ENCODE measurements at regions not wholly inside any gene's neighbourhood (a gene's known extent, or its start where the extent isn't known, plus 50 kb on each side); places are given as distances from the start of the nearest gene placed in this dataset.
"Not testable (repeated sequence)": the region's sequence is repeated elsewhere in the genome, so short reads cannot be mapped to it uniquely, and the experiment has no call there.

DNA sequence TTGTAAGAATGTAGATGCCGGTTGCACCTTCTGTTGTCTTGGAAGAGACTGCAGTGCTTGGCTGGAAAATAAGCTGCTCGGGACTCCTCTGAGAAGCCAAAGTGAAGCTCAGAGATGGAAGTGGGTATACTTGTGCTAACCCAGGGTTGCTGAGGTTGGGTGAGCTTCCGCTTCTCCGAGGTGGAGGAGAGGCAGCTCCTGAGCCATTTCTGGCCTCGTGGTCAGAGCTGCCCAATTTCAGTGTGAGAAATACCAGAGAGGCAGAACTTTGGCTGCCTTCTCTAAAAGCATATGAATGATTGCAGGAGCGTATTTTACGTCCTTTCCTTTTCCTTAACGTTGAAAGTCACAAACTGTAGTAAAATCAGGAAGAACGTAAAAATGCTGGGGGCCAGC lies 292.0 kb upstream of the PLGLB2 start:
- DNase-seq (ENCODE audit: low read depth, low spot score), result not testable (repeated sequence)

- DNase-seq (ENCODE audit: low read depth, low spot score), result not testable (repeated sequence)
These were observed 291.3 kb upstream of the PLGLB2 start for GRCh38 chr2:87456477-87457128.

DNA sequence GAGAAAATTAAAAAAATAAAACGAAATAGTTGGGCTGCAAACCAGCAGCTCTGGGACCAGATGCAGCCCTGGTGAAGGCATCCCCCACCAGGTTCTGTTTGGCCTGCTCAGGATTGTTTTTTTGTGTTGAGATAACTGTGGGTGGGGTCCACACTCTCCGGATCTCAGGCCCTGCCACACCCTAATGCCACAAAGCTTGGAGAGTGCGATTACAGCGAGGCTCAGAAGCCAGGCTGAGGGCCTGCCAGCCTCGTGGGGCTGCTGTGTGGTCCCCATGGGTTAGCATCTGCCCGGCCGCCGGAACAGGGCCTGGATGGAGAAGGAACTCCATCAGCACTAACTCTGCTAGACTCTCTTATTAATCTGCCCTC lies 290.8 kb upstream of the PLGLB2 start:
- DNase-seq (ENCODE audit: low read depth, low spot score), result not testable (repeated sequence)

DNA sequence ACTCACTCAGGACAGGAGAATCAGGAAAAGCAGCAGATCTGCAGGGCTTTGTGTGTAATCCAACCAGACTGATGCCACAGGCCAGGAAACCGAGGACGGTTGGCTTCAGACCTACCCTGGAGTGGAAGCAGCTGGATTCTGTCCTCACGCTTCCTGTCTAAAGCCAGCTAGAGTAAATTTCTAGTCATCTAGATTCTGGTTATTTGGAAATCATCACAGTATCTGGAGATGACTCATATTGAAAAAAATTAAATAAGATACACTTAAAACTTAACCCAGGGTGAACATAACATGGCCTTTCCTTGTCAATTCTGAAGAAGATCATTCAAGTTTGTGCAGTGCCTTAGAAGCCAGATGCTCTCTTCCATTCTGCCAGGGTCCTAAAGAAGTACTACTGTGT lies 288.9 kb upstream of the PLGLB2 start:
- not testable (repeated sequence) for DNase-seq (ENCODE audit: low read depth, low spot score)

GRCh38 chr2:87460104-87460503 lies 287.8 kb upstream of the PLGLB2 start:
- not testable (repeated sequence) for DNase-seq (ENCODE audit: low read depth, low spot score)

DNA sequence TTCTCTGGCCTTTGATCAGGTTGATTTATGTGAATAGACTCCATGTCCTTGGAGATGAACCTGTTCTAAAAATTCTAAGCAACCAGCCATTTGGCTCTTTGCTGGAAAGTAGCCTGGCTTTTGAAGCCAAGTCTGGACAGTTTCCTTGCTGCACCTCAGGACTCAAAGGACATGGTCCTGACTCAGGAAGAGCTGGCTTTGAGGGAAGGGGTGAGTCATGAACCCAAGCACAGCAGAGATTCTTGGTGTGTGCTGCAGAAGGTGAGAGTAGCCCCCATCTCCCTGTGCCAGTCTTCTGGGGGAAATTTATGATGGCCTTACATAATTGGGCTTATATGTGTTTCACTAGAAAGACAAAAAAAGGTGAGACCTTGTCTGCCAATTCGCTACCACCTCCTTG lies 287.2 kb upstream of the PLGLB2 start:
- not testable (repeated sequence) for DNase-seq (ENCODE audit: low read depth, low spot score)

DNA sequence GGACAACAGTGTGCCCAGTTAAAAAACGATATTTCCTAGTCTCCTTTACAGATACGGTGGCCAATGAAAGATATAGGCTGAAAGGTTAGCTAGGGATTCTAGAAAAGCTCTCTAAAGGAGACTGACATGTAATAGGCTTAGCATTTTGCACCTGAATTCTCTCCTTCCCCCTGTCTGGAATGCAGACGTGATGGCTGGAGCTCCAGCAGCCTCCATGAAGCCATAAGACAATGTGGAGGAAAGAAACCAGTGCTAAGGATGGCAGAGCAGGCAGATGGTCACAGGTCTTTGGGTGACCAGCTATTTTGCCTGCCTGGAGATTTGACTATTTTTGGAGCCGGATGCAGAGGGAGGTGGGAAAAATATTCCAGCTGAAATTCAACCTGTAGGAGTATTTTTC lies 286.2 kb upstream of the PLGLB2 start:
- DNase-seq (ENCODE audit: low read depth, low spot score), result not testable (repeated sequence)

GRCh38 chr2:87464219-87464618 lies 283.7 kb upstream of the PLGLB2 start:
- DNase-seq (ENCODE audit: low read depth, low spot score), result not testable (repeated sequence)

- not testable (repeated sequence) for DNase-seq (ENCODE audit: low read depth, low spot score)
These were observed 282.2 kb upstream of the PLGLB2 start for GRCh38 chr2:87465730-87466129.

- DNase-seq (ENCODE audit: low read depth, low spot score), result not testable (repeated sequence)
These were observed 281.2 kb upstream of the PLGLB2 start for GRCh38 chr2:87466591-87467120.

DNA sequence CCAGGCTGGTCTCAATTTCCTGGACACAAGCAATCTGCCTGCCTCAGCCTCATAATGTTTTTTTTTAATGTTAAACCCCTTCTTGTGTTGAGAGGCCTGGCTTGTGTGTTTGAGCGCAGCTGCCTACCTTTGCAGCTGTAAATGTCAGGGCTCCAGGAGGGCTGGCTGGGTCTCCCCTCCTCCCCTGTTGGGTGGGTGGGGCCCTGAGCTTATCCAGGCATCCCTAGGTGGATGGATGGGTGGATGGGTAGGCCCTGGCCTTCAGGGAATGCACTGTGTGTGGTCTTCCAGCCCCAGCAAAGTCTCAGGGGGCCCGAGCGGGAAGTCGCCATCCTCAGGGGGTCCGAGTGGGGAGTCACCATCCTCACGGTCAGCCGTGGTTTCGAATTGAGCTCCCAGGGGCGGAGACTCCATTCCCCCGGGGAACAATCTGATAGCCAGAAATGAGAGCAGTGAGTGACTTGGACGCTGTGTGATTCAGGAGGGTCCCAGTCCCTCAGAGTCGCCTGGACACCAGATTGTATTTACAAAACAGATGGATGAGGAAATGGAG lies 279.4 kb upstream of the PLGLB2 start:
- not testable (repeated sequence) for DNase-seq (ENCODE audit: low read depth, low spot score)

DNA sequence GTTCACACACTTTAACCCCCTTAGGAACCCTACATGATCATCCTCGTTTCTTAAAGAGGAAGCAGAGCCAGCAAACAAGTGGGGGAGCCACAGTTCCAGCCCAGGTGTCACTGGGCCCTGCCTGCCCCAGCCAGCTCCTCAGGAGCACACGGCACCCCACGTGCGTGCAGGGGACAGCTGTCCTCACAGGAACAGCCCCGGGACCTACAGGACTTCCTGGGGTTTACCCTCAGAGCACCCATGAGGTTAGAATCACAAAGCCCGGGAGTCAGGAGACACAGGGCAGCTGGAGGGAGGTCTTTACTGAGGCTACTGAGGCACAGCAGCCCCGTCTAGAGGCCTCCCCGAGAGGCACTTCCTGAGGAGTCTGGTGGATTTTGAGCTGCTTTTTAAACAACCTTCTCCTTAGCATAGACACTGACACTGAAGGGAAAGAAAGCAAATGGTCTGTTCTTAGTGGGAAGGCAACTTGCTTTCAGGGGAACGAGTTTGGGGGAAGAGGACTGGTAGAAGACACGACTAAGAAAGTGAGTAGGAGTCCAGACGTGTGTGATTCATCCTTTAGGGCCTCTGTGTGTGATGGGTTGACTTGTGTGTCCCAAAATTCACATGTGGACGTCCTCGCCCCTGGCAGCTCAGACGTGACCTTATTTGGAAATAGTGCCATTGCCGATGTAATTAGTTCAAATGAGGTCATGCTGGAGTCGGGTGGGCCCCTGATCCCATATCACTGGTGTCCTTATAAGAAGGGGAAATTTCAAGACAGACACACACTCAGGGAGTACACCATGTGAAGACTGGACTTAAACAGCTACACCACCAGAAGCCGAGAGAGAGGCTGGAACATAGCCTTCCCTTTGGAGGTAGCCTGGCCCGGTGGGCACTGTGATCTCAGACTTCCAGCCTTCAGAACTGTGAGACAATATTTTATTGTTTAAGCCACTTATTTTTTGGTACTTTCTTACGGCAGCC lies 278.4 kb upstream of the PLGLB2 start:
- not testable (repeated sequence) for DNase-seq (ENCODE audit: low read depth, low spot score)

DNA sequence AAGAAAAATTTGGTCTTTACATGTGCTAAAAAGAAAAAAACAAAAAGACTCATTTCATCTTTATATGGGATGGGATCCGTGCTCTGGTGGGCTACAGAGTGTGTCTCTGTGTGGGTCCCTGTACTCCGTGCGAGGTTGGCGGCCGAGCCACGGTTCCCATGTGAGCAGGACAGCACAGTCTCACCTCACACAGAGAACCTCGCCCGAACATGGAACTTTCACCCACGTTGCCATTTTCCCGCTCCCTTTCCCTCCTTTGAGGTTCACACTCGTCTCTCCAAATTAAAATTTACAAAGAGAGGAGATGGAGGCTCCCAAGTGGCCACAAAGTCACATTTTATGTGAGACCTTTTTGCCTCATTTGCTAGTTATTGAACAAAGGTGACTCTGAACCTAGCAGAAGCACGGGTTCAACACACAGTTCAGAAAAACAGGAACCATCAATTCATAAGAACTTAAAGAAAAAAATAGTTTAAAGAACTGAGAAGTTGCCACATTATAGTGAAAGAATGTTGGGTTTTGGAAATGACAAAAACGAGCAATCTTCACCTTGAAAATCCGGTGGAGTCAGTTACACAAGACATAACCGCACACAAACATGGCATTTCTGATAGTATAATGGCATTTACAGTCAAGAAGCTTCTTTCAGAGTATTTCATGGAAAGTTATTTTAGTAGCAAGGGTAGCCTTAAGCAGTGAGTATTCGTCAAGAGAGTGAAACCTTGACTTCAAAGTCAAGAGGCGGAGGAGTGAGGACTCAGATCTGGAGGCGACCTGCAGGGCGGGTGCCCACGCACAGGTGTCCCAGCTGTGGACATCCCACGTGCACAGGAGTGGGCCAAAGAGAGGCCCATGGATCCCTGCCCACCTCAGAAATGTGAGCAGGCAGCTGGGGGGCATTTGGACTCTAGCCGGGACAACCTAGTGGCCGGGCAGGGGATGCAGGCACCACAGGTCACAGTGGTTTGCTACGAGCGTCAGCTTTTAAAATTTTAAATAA lies 277.2 kb upstream of the PLGLB2 start:
- not testable (repeated sequence) for DNase-seq (ENCODE audit: low read depth, low spot score)

- DNase-seq (ENCODE audit: low read depth, low spot score), result not testable (repeated sequence)
These were observed 276.4 kb upstream of the PLGLB2 start for GRCh38 chr2:87471478-87471877.

GRCh38 chr2:87476223-87476872 lies 271.5 kb upstream of the PLGLB2 start:
- not testable (repeated sequence) for DNase-seq (ENCODE audit: low read depth, low spot score)

- not testable (repeated sequence) for DNase-seq (ENCODE audit: low read depth, low spot score)
These were observed 271.0 kb upstream of the PLGLB2 start for GRCh38 chr2:87476936-87477335.

DNA sequence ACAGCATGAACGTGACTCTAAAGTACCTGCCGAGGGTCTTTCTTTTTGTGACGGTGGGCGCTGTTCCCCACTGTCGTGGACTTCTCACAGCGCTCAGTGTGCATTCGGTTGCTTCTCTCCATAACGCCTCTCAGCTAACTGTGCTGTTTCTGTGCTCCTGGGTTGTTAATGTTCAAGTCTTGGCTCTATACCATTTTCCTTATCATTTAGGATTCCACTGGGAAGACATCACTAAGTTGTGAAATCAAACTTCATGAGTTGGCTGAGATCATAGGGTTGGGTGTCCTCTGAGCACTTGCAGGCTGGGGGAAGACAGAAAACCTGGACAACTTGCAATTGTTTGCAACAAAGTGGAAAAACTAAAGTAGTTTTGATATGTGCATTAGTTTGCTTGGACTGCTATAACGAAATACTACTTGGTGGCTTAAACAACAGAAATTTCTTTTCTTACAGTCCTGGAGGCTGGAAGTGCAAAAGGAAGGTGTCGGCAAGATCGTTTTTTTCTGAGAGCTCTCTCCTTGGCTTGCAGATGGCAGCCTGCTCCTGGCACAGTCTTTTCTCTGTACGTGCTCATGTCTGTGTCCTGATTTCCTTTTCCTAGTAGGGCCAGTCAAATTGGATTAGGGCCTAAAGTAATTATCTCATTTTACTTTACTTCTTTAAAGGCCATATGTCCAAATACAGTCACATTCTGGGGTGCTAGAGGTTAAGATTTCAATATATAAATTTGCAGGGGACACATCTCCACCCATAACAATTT lies 270.0 kb upstream of the PLGLB2 start:
- not testable (repeated sequence) for DNase-seq (ENCODE audit: low read depth, low spot score)

GRCh38 chr2:87478911-87479310 lies 269.0 kb upstream of the PLGLB2 start:
- not testable (repeated sequence) for DNase-seq (ENCODE audit: low read depth, low spot score)

- DNase-seq (ENCODE audit: low read depth, low spot score), result not testable (repeated sequence)
These were observed 264.7 kb upstream of the PLGLB2 start for GRCh38 chr2:87483093-87483680.
